Left kidney (tissue), 1 donor: ENCODE measurements at regions not wholly inside any gene's neighbourhood (a gene's known extent, or its start where the extent isn't known, plus 50 kb on each side); places are given as distances from the start of the nearest gene placed in this dataset.

ENCODE experiments used
- DNase-seq: peaks from one replicate; pipeline ENCODE4 v3.0.0-alpha.2; 2013

- DNase-seq: no peak
Measured at GRCh38 chr6:90403489-90404381, 107.1 kb upstream of the BACH2 start.

DNA sequence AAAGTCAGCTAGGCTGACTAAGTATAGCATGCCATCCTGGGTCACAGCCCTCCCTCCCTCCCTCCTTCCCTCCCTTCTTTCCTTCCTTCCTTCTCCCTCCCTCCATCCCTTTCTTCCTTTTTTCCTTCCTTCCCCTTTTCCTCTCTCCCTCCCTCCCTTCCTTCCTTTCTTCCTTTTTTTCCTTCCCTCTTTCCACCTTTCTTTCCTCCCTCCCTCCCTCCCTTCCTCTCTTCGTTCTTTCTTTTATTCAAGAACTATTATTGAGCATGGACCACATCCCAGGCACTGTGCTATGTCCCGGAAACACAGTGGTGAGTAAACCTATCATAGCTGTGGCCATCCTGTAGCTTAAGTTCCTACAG lies 106.2 kb upstream of the BACH2 start:
- no peak for DNase-seq

- DNase-seq: no peak
Measured at GRCh38 chr6:90401933-90402830, 105.5 kb upstream of the BACH2 start.

DNA sequence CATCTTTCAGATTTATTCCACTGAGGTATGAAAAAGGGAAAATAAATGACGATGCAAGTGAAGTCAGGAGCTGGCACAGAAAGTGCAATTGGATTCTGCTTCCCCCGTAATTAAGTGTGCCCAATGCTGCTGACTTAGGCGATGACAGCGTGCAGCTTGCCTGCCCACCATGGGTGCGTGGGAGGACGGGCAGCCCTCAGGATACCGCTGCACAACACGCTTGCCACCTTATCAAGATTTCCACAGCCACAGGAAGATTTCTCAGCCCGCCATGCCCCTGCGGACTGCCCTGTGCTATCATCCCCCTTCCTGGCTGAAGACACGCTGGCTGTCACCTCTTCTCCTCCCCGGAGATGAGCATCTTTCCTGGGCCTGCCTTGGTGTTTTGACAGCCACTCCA lies 103.3 kb upstream of the BACH2 start:
- no peak for DNase-seq

GRCh38 chr6:90397929-90398674 lies 101.5 kb upstream of the BACH2 start:
- DNase-seq: no peak

GRCh38 chr6:90397047-90397446 lies 100.4 kb upstream of the BACH2 start:
- no peak for DNase-seq

- peak; percentile 63 for DNase-seq
Measured at GRCh38 chr6:90393232-90393884, 96.7 kb upstream of the BACH2 start.

DNA sequence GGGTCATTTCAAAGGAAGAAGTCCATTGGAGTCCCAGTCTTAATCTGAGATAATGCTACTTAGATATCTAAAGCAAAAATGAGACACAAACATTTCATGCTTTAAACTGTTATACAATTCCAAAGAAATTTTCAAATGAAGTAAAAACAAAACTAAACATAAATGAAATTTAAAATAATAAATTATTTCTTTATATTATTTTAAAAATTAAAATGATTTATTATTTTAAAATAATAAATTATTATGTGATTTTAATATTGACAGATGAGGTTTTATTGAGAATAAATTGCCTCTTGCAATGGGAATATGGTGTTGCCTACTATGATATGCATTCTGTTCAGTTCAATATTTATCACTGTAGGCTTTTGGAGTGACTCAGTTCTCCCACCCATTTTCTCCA lies 93.7 kb upstream of the BACH2 start:
- DNase-seq: no peak

DNA sequence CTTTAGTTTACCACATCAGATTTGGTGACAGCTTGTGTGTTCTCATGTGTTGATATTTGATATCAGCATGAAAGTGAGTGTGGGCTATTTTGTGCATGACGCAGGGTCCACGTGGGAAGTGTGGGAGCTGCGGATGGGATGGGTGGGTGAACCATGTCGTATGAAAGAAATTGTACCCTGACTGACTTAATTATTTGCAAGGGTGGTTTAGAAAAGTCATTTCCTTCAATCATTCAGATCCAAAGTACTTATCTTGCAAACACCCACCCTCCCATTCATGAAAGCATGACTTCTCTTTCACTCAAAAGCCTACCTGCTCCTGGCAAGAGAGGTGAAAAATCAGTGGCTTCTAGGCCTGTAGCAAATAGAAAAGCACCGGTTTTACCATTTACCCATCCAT lies 91.8 kb upstream of the BACH2 start:
- no peak for DNase-seq

DNA sequence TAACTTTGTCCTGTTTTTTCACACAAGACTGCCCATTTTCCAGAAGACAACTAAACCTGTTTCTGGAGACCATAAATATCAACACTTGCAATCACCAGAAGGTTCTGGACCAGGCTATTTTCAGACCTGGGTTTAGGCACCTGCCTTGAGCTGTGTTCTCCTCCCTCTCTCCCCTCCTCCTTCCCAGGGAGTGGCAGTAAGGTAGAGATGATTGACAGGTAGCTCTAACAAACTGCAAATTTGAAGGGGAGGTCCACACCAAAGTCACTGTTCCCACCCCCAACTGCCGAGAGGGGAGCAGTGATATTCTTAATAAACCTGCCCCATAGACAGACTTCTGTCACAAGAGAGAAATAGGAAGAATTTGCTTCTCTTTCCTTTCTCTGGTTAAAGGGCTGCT lies 91.2 kb upstream of the BACH2 start:
- DNase-seq: no peak

- DNase-seq: no peak
Measured at GRCh38 chr6:90387383-90387775, 90.7 kb upstream of the BACH2 start.

- no peak for DNase-seq
Measured at GRCh38 chr6:90386399-90387382, 90.0 kb upstream of the BACH2 start.

GRCh38 chr6:90385759-90386313 lies 89.2 kb upstream of the BACH2 start:
- no peak for DNase-seq

- no peak for DNase-seq
Measured at GRCh38 chr6:90384720-90385119, 88.1 kb upstream of the BACH2 start.

DNA sequence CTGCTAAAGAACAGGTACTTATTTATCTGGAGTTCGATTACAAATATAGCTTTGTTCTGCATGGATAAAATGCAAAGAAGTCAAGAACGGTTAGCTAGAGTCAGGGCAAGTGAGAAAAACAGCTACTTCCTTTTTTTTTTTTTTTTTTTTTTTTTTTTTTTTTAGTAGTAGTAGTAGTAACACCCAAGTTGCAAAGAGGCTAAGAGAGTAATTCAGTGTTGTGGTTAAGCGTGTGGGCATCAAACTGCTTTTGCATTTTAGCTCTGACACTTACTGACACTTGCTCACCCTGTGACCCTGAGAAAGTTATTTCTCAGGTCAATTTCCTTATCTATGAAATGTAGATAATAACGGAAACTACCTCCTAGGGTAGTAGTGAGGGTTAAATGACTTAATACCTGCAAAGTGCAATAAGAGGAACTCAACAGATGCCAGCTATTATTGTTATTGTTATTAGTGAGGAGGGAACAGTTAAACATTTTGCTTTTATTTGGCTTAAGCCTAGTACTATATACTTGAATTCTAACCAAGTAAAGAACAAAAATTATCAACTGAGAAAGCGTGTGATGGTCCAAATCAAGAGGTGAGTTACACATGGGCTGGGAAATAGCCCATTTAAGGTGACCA lies 86.7 kb upstream of the BACH2 start:
- DNase-seq: no peak

- DNase-seq: no peak
Measured at GRCh38 chr6:90382760-90383159, 86.1 kb upstream of the BACH2 start.

DNA sequence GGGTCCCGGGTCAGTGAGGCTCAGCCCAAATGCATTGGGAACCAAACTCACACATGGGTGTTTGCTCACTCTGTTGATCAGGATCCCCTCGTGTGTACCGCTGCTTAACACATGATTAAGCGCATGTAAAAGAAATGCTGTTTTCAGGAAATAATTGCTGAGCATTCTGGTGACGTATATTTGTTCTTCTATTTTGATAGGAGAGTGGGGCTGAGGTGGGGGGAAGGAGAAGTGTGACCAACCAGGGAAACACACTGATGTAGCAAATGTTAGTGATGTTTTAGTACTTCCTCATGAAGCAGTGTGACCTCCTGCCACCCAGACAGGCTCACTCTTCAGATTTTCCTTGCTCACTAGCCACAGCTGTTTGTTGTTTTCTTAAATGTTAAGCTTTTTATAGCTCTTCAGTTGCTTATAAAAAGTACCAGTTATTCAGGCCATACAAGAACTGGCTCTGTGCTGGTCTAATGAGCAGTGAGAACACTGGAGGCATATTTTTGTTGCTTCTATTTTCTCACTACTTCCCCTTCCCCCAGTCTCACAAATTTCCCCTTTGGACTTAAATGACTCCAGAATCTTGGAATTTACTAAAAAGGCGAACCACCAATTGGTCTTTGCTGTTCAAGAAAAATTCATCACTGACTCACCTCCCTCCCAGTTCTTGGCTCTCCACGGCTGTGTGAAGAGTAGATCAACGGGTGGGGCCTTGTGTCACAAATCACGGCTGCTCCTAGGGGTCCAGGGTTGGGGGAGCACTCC lies 79.2 kb upstream of the BACH2 start:
- peak; percentile 57 for DNase-seq

DNA sequence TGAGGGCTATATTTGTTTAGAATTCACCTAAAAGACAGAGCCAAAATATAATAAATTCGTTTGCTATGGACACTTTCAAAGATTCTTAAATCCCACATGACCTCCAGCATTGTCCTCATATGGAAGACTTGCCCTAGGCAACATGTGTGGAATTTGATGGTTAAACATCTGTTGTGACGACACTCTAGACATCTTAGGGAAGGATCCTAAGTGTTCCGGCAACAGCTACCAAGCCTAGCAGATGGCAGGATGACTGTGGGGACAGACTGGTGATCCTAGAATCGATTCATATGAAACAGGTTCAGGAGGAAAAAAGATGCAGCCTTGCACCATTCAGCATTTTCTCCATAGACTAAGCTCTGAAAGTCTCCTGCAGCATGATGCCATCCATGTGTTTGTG lies 77.6 kb upstream of the BACH2 start:
- DNase-seq: no peak

DNA sequence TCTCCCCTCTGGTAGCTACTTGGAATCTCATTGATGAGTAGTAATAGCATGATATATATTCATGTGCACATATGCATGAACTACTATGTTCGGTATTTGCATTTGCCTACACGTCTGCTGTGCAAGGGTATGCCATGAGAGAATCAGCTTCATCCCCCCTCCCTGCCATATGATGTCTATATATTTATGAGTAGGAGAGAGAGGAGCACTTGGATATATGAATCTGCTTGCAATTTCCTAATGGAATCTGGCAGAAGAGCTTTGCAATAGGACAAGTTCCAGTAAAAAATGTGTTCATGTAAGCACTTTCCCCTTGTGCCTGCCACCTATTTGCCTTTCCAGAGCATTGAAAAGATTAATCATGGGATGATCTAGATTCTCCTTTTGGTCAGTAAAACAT lies 76.2 kb upstream of the BACH2 start:
- DNase-seq: no peak
